TTC549 (cell line): ENCODE measurements at regions not wholly inside any gene's neighbourhood (a gene's known extent, or its start where the extent isn't known, plus 50 kb on each side); places are given as distances from the start of the nearest gene placed in this dataset.
"Not testable (repeated sequence)": the region's sequence is repeated elsewhere in the genome, so short reads cannot be mapped to it uniquely, and the experiment has no call there.

Source experiments
- FAIRE-seq: peaks from 2 replicates; lab custom pipeline; 2012; peaks lifted over from hg19 to GRCh38; lab: Jason Lieb, UNC

DNA sequence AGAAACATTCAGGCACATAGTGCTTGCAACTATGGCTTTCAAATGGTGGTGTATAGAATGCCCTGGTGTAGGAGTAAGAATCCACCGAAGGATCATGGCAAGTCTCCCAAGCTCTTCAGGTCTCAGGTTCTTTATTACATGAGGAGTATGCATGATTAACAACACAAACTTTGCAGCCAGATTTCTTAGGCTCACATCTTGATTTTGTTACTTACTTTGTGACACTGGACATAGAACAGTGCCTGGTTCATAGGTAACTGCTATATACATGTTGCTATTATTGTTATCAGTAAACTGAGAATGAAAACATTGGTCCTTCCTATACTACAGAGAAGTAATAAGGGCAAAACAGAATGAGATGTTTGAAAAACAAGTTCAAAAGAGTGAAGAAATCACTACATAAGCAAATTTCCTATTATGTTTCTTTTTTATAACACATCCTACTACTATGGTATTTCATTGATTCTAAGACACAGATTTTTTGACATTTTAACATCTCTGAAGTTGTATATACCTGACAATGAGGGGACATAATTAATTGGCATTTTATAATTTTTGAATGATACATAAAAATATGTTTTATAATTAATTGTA, 284.9 kb downstream of the C1D start:
- FAIRE-seq, result no peak

DNA sequence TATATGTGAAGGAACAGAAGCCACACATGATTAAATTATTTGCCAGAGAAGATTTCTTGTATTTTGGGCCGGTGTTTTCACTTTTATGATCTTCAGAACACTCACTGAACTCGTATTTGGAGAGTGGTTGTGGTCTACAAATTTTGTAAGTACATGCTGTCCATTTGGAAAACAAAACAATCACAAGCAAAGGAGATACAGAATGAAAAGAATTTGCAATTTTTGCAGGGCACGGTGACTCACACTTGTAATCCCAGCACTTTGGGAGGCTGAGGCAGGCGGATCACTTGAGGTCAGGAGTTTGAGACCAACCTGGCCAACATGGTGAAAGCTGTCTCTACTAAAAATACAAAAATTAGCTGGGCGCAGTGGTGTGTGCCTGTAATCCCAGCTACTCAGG, 282.0 kb downstream of the C1D start:
- FAIRE-seq, result not testable (repeated sequence)

DNA sequence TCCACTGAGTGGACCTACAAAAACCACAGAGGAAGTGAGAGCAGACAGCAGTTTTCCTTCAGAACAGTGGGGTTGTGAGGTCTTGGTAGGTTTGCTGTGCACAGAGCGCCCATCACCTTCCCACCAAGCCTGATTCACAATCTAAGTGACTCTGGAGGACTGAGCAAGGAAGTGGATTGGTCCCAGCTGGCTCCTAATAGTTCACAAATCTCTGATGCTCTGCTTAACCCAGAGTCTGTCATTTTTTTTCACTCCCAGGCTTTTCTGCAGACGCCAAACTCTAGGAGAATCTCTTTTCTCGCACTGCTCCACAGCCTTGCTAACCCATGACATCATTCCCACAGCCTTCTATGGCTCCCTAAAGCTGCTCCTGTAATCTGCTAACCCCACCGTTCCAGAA, 280.4 kb downstream of the C1D start:
- no peak for FAIRE-seq

DNA sequence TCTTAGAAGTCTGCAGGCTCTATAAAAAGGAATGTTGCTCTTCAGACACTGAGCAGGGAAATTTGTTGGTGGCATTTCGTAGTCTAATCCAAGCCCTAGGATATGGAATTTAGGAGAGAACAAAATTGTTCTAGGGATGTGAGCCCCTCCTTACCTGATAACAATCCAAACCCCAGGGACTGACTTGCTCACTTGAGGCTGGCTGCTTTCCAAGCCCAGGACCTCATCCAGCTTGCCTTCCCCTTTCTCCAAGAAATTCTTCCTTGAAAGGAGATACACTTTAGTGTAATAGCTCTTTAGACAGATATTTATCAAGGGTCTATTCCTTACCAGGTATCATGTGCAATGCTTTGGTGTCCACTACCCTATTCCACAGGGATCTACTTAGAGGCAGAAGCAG, 279.8 kb downstream of the C1D start:
- no peak for FAIRE-seq

DNA sequence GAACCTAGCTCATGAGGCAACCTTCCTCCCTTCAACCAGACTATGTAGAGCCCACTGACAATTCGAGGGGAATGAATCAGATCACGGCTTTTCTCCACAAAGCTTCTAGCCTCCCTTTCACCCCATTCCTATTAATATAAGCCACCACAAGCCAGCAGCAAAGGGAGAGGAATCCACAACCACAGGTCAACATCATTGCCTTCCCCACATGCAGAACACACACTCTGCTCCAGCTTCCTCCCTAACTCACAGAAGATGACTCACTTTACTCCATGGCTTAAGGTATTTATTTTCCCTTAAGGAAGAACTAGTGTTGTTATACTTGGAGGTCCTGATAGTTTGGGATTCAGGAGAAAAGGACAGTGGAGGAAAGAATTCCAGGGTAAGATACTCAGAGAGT, 272.2 kb downstream of the C1D start:
- FAIRE-seq, result no peak

DNA sequence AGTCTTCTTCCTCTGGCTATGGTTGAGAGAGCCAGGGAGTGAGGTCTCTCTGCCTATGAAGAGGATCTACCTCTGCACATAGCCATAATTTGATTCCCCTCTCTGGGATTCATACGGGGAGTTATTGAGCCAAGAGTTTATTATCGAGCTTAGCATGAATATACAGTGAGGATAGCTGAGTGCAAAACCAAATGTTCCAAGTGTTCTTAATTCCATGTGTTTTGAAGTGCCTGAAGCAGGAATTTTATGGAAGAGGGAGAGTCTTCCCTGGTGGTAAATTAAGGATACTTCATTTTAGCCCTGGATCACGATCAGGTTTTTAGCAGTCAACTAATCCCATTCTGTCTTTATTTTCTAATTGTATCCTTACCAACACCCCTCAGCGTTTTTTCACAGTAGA, 270.6 kb downstream of the C1D start:
- no peak for FAIRE-seq

DNA sequence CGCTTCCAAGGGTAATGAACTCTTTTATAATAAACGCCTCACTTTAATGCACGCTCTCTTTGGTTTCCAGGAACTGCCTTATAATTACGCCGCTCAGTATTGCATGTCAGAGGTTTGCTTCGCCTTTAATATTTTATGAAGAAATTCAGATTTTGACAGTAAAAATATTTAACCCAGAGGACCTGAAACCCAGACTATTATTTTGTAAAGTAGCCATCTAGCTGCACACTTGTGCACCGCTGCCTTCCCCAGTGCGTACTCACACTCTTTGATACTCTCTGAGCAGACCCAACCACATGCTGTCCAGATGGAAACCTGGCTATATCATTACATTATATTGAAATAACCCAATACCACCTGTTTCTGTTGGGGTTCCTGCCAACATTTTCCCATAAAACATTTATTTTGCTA, 270.1 kb downstream of the C1D start:
- no peak for FAIRE-seq

DNA sequence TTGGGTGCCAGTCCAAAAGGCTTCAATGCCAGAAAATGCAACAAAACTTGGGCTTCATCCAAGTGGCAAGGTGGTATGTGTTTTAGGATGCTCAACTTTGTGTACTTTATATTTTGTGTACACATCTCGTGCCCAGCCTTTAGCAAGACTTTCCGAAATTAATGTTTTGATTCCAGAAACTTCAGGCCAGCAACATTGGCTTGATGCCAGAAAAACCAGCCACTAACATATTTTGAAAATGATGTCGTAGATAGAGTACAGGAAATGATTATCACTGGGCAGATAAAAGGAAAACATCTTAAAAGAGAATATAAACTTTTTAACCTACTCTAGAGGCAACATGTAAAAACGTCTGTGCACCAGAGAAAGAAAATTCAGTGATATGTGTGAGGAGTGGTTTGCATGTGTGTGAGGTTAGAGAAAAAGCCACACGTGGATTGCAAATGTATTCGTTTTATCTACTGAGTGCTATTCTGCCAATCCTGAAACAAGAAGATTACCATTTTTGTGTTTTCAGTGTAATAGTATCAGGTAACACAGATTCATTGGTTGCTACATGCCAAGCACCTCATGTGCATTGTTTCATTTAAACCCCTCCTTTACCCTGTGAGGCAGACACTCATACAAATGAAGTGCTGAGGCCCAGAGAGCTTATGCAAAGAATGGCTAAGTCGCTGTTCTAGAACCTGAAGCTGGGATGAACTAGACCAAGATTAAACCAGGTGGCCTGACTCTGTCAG, 264.8 kb downstream of the C1D start:
- no peak for FAIRE-seq

DNA sequence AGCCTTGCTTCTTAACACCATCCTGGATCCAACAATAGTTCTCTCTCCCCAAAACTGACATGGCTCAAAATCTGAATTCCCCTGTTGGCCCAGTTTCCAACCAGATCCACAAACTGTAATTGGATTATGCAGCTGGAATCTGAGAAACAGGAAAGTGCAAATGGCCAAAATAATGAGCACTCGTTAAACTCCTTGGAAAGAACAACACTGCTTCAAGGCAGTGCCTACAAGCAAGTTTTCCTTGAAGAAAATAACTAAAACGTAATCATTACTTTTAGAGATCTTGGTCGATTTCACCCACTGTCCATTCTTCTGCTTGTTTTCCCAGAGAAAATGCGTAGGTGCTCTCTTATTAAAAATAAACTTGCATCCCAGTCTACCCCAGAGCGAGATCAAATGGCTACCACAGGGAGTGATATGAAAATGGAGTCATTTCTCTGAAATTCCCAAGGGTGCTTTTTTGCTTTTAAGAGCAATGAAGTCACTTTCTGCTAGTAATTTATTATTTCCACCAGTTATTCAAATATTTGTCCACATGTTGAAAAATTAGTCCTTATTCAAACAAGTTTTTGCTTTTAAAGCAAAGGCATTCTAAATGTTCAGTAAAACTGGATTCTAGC, 264.2 kb downstream of the C1D start:
- no peak for FAIRE-seq

DNA sequence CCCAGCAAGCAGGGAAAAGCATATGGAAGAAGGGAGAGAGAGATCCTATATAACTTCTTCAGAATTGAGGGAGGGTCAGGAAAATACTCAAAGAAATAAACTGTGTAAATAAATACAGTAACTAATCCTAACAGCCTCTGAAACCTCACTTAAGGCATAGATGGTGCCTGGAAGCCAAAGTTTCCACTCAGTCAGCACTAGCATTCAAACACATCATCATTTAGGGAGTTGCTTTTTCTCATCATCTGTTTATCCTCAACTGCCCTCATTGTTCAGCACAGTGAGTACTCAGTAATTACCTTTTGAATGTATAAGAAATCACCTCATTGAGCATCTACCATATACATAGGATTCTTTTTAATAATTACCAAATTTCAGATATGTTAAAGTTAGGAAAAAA, 262.9 kb downstream of the C1D start:
- FAIRE-seq, result no peak

DNA sequence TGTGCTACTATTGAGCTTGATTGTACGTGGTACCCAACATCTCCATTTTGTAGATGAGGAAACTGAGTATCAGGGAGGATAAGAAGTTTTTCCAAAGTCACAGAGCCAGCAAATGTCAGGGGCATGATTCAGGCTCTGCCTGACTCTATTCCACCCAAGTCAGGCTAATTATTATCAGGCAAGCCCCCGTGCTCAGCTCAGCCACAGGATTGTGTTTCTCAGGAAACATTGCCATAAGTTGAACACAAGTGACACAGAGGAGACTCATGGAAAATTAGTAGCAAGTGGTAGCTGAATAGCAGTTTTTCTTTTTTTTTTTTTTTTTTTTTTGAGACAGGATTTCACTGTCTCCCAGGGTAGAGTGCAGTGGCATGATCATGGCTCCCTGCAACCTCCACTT, 260.5 kb downstream of the C1D start:
- FAIRE-seq, result no peak

DNA sequence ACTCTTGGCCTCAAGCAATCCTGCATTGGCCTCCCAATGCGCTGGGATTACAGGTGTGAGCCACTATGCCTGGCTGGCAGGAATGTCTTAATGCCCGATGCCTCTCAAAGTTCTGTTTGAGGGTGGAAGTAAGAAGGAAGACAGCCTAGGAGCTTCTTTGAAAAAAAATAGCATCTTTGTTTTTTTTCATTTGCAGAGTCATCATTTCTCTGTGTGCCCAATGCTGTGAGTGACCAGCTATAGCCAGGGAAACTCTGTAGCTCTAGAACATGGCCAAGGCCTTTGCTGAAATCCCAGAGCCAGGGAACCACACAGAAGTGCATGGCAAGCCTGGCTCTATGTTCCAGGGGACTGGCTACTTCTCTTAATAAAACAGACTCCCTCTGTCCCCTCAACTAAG, 260.0 kb downstream of the C1D start:
- FAIRE-seq, result no peak

DNA sequence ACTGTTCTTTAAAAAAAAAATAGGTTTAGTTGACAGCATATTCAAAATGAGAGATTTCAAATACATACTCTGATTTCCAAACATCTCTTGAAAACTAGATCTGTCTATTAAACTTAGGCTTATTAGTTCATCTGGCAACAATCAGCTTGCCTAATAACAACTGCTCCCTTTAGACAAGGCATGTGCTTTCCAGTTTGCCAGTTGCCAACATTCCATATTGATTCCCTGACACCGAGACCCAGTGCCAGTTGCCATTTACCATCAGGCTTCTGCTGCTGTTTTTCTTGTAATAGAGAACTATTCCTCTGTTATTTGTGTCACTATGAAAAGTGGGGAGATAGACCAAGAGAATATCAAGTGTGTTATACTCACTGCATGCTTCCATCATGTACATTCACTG, 256.0 kb downstream of the C1D start:
- no peak for FAIRE-seq

DNA sequence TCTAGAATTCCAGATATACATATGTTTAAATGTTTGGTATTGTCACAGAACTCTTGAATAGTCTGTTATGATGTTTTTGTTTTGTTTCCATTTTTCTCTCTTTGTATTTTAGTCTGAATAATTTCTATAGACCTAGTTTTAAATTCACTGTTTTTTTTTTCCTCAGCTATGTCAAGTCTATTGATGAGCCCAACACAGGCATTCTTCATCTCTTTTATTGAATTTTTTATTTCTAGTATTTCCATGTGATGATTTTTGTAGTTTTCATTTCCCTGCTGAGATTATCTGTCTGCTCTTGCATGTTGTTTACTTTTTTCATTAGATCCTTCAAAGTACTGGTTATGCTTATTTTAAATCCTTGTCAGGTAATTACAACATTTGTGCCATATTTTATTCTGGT, 254.7 kb downstream of the C1D start:
- no peak for FAIRE-seq

DNA sequence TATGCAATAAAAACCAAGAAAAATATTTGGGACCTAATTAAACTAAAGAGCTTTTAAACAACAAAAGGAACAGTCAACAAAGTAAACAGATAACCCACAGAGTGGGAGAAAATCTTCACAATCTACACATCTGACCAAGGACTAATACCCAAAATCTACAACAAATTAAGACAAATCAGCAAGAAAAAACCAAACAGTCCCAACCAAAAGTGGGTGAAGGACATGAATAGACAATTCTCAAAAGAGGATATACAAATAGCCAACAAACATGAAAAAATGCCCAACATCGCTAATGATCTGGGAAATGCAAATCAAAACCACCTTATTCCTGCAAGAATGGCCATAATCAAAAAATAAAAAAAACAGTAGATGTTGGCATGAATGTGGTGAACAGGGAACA, 250.1 kb downstream of the C1D start:
- no peak for FAIRE-seq

DNA sequence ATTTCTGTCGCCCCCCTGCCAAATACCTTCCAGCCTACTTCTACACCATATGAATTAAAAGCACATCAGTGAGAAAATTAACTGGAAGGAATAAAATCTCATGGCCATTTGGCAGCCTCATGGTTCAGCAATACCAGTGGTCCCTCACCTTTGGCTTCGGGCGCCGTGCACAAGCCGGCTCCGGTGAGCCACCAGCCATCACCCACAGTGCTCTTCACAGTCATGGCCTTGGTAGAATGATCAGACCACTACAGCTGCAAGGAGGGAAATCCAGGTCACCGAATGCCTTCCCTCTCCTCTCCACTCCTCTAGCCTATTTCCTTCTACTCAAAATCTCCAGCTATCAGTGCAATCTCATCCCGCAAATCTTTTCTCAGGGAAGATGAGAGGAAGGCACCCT, 239.1 kb downstream of the C1D start:
- FAIRE-seq, result no peak

DNA sequence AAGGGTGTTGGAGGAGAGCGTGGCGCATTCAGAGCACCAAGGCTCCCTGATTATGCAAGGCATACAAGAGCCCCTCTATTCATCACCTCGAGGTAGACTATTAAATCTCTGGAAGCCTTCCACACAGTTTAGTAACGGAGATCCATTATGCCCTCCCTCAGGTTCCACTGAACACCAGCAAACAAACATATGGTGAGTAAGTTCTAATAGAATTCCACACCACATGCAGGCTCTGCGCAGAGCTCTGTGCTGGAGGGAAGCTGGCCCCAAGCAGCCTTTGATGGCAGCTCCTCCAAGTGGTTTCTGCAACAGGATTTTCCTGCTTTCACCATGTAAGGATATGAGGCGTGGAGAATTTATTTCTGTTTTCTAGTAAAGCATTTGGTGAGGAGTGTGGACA, 238.6 kb downstream of the C1D start:
- no peak for FAIRE-seq

DNA sequence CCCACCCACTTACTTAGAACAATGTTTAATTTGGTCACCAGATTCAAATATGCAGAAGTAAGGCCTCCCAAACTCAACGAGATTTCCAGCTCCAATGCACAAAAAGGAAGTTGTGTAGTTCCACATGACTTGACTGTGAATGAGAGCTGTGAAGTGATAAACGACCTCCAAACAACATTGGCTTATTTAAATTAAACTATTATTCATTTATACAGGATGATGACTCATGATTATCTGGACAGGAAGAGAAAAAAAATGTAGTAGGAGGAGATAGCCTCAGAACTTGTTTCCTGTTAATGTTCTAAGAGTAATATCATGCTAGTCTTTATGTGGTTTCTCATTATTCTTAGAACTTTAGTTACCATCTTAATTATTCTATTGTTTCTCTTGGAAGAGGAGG, 237.3 kb downstream of the C1D start:
- no peak for FAIRE-seq

DNA sequence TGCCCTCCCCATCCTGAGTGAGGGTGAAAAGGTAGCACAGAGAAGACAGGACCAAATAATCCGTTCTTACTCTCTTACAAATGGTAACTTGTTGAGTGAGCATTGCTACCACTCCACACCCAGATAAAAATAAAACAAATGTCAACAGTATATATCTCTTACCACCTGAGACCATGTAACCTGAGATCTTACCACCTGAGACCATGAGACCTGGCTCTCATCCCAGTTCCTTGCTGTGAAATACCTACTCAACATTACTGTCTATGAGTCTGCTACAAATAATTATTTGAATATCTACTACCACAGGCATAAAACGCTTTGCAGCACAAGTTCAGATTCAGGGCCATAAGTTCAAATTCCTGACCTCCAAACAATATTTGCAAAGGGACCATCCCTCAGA, 234.7 kb downstream of the C1D start:
- no peak for FAIRE-seq

DNA sequence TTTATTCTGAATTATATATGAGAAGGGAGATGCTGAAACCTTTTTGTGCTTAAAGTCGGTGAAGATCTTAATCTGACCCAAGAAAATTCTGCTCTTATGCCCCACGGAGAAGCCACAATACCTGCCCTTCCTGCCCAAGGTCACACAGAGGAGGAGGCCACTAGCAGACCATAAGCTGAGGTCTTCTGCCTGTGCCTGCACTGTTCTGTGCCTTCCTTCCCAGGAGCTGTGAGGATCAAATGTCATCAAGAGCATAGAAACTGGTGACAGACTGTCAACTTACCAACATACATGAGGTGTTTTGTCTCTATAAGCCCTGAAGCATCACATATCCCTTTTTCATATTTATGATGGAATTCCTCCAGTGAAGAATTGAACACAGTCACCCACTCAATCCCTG, 233.3 kb downstream of the C1D start:
- no peak for FAIRE-seq

DNA sequence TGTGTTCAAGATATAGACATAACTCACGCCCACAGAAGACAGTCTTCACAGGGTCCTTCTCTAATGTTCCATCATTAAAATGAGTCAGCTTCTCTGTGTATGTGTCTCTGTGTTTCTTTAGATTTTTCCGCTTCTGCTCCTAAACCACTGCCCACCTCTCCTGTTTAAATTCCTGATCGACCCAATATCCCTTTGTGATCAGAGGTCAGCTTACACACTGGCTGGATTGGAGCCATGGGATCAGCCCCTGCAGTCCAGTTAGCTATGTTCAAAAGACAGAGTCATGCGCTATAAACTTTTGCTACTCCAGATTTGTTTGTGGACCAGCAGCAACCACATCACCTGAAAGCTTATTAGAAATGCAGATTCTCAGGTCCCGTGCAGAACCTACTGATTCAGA, 229.2 kb downstream of the C1D start:
- FAIRE-seq, result no peak

DNA sequence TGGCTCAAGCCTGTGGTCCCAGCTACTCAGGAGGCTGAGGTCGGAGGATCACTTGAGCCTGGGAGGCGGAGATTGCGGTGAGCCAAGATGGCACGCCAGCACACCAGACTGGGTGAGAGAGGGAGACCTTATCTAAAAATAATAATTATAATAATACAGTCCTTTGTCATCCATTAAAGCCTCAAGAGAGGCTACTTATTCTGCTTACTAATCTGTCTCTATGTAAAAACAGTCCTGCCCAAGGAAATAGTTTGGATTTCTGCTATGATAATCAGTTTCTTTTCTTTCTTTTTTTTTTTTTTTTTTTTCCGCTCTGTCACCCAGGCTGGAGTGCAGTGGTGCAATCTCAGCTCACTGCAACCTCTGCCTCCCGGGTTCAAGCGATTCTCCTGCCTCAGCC, 228.3 kb downstream of the C1D start:
- FAIRE-seq, result no peak

DNA sequence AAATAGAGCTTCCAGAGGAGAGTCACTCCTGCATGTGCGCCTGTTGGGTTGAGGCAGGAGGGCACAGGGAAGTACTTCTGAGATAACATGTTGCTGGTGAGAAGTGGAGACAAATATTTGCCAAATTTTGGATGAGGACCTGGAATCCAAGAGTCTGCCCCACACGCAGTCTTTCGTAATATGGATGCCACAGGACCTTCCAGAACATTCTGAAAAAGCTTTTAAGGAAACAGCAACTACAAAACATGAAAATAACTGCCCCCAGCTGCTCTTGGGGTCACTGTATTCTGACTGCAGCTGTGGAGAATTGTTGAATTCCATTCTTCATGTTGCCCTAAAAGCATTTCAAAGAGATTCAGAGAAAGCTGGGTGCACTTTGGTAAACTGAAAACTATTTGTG, 227.5 kb downstream of the C1D start:
- no peak for FAIRE-seq

DNA sequence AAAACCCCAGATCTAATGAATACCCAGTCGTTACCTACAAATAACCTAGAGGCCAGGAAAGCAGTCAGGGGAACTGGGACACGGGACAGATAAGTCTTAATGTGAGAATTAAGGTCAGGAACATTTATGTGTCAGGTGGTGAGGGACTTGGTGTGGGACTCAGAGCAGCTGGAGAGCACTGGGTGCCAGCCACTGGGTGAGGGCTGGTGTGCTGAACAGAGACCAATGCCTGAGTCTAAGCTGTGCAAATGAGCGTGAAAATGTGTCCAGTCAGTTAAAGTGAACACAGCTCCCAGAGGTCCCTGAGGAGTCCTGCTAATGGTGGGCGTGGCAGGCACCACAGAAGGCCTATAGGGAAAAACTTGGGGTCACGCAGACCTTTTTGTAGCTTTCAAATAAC, 225.9 kb downstream of the C1D start:
- FAIRE-seq, result no peak
